Colonic mucosa (tissue), 4 donors: ENCODE measurements at regions not wholly inside any gene's neighbourhood (a gene's known extent, or its start where the extent isn't known, plus 50 kb on each side); places are given as distances from the start of the nearest gene placed in this dataset.

ENCODE experiments used
- DNase-seq: peaks from one replicate; pipeline ENCODE4 v3.0.0-alpha.2; 2020
- H3K27ac ChIP-seq: fragments of 200-600 bp; one replicate; pipeline ENCODE4 v1.8.0; 2021
- H3K27me3 ChIP-seq: fragments of 200-600 bp; one replicate; pipeline ENCODE4 v1.8.0; 2021
- H3K36me3 ChIP-seq: fragments of 200-600 bp; one replicate; pipeline ENCODE4 v1.8.0; 2021
- H3K4me1 ChIP-seq: fragments of 200-600 bp; one replicate; pipeline ENCODE4 v1.8.0; 2021; ENCODE audit warnings: mild to moderate bottlenecking
- H3K4me3 ChIP-seq: fragments of 200-600 bp; one replicate; pipeline ENCODE4 v1.8.0; 2021
- H3K9ac ChIP-seq, 2 donors: one replicate each; pipeline ENCODE4 v1.7.0; 2013; ENCODE audit warnings: control low read depth in 2 of 2, low read depth in 2 of 2, low read length in 2 of 2
- H3K9me3 ChIP-seq: fragments of 200-600 bp; one replicate; pipeline ENCODE4 v1.8.0; 2021
- intact Hi-C: fragments of 100-400 bp; cut with DNase I; formaldehyde crosslinking; loops from one replicate; pipeline ENCODE4 v1.14.1; 2022
- TF ChIP-seq, protein P1 (sequence below): fragments of 200-600 bp; IDR thresholded peaks from one replicate; pipeline ENCODE4 v1.8.0; 2022; ENCODE audit warnings: antibody characterized with exemption, mild to moderate bottlenecking
- donor health status: healthy.
- donor health status: DM: no; HTN: no; CAD: no.
- donor health status: DM: no; HTN: no; CAD: no.

DNA sequence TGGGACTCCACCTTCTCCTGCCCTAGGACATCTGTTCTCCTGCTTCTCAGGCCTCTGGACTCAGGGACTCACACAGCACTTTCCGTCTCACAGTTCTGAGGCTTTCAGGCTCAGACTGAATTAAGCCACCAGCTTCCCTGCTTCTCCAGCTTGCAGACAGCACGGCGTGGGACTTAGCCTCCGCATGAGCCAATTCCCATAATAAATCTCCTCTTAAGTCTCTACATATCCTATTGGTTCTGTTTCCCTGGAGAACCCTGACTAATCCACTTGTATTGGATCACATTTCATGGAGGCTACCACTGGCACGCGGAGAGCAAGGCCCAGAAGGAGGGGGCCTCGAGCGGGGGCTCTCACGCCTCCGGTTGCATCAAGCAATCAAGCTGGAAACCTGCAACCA is 1313.6 kb downstream of the TBC1D22A start:
- intact Hi-C loops: no loop called here
- TF ChIP-seq, protein P1, sequence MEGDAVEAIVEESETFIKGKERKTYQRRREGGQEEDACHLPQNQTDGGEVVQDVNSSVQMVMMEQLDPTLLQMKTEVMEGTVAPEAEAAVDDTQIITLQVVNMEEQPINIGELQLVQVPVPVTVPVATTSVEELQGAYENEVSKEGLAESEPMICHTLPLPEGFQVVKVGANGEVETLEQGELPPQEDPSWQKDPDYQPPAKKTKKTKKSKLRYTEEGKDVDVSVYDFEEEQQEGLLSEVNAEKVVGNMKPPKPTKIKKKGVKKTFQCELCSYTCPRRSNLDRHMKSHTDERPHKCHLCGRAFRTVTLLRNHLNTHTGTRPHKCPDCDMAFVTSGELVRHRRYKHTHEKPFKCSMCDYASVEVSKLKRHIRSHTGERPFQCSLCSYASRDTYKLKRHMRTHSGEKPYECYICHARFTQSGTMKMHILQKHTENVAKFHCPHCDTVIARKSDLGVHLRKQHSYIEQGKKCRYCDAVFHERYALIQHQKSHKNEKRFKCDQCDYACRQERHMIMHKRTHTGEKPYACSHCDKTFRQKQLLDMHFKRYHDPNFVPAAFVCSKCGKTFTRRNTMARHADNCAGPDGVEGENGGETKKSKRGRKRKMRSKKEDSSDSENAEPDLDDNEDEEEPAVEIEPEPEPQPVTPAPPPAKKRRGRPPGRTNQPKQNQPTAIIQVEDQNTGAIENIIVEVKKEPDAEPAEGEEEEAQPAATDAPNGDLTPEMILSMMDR: no peak

DNA sequence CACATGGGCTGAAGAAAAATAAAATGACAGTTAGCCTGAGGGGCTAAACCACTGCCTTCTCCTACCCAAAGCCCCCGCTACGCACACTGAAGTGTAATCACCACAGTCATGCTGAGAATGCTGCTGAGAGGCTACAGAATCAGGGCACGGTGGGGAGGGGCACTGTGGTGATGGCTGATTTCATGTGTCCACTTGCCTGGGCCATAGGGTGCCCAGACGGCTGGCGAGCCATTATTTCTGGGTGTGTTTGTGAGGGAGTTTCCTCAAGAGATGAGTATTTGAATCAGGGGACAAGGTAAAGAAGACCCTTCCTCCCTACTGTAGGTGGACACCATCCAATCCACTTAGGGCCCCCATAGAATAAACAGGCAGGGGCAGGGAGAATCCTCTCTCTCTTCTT is 1313.2 kb downstream of the TBC1D22A start:
- Histone ChIP-seq H3K27ac (no peak overlapping the region), H3K4me1 (no peaks in the 10 kb centered on the region), H3K27me3 (no peaks in the 10 kb centered on the region), H3K36me3 (no peaks in the 10 kb centered on the region), H3K9ac (no peak overlapping the region), H3K9me3 (no peaks in the 10 kb centered on the region), H3K4me3 (no peak overlapping the region)
- TF ChIP-seq, protein P1: no peak
- no peak for DNase-seq
- intact Hi-C loops: no loop called here

More for the DNA sequence above, 1313.6 kb downstream of the TBC1D22A start:
- Histone ChIP-seq H3K9me3 (no peaks in the 10 kb centered on the region), H3K36me3 (no peaks in the 10 kb centered on the region), H3K27me3 (no peaks in the 10 kb centered on the region), H3K27ac (no peak overlapping the region), H3K9ac (no peak overlapping the region), H3K4me1 (no peaks in the 10 kb centered on the region), H3K4me3 (no peak overlapping the region)
- no peak for DNase-seq

DNA sequence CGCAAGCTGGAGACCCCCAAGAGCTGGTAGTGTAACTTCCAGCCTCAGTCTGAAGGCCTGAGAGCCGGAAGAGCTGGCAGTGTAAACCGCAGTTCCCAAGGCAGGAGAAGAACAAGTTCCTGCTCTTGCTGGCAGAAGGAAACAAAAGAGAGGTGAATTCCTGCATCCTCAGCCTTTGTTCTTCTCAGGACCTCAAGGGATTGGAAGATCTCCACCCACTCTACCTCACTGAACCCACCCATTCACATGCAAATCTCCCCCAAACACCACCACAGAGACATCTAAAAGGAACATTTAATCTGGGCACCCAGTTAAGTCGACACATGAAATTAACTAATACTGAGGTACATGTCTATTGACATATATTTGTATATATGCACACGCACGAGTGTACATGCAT is 1310.3 kb downstream of the TBC1D22A start:
- Histone ChIP-seq H3K9me3 (no peaks in the 10 kb centered on the region), H3K27ac (no peak overlapping the region), H3K27me3 (no peaks in the 10 kb centered on the region), H3K9ac (no peak overlapping the region), H3K4me1 (no peaks in the 10 kb centered on the region), H3K4me3 (no peak overlapping the region), H3K36me3 (no peaks in the 10 kb centered on the region)
- intact Hi-C loops: no loop called here
- TF ChIP-seq, protein P1: no peak
- DNase-seq: no peak

DNA sequence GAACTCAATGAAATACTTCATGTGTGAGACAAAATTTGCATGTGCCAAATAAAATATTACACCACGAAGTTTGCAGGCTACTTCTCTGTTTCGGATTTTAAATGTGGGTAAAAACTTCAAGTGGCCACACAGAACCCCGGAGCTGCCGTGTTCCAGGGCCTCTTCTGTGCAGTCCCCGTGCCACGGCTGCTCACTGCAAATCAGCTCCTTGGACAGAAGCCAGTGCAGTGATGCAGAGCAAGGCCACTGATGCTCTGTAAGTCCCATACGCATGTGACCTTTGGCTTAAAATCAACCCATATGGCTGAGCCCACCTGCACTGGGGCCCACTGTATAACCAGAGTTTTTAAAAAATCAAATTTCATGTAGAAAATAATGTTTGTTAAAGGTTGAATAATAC is 1309.4 kb downstream of the TBC1D22A start:
- Histone ChIP-seq H3K36me3 (no peaks in the 10 kb centered on the region), H3K4me3 (no peak overlapping the region), H3K27me3 (no peaks in the 10 kb centered on the region), H3K9me3 (no peaks in the 10 kb centered on the region), H3K4me1 (no peaks in the 10 kb centered on the region), H3K9ac (no peak overlapping the region), H3K27ac (no peak overlapping the region)
- no peak for DNase-seq
- TF ChIP-seq, protein P1: no peak
- intact Hi-C loops: no loop called here

DNA sequence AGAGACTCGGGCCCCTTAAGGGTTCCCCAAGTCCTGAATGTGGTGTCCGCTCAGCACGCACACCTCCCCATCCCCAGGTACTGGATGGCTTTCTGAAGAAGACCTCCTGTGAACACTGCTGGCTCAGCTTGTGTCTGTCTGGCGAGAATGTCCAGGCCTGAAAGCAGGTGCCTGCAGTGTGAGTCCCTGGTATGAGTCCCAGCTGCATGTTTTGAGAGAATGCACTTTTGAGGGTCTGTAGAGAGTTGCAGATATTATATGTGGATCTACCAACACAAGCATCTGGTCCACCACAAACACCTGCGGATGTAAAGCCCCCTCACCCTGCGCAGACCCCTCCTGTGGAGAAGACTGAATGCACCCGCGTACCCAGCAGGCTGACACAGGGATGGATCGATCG is 1308.9 kb downstream of the TBC1D22A start:
- H3K9me3 ChIP-seq: no peaks in the 10 kb centered on the region
- no peak overlapping the region for H3K27ac ChIP-seq
- DNase-seq: no peak
- no peak overlapping the region for H3K9ac ChIP-seq
- H3K36me3 ChIP-seq: no peaks in the 10 kb centered on the region
- TF ChIP-seq, protein P1: no peak
- intact Hi-C loops: no loop called here
- H3K27me3 ChIP-seq: no peaks in the 10 kb centered on the region
- H3K4me3 ChIP-seq: no peak overlapping the region
- H3K4me1 ChIP-seq: no peaks in the 10 kb centered on the region

DNA sequence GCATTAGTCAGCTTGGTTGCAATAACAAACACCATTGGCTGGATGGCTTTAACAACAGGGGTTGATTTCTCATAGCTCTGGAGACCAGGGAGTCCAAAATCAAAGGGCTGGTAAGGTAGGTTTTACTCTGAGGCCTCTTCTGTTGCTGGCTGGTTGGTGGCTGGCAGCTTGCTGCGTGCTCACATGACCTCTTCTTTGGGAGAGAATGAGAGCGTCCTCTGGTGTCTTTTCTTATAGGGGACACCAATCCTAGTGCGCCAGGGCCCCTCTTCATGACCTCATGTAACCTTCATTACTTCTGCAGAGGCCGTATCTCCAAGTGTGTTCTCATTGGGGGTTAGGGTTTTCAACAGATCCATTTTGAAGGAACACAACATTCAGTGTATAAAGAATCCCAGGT is 1308.3 kb downstream of the TBC1D22A start:
- Histone ChIP-seq H3K4me3 (no peak overlapping the region), H3K36me3 (no peaks in the 10 kb centered on the region), H3K27me3 (no peaks in the 10 kb centered on the region), H3K4me1 (no peaks in the 10 kb centered on the region), H3K9ac (no peak overlapping the region), H3K9me3 (no peaks in the 10 kb centered on the region), H3K27ac (no peak overlapping the region)
- TF ChIP-seq, protein P1: no peak
- intact Hi-C loops: no loop called here
- DNase-seq: no peak
